ENCODE measurements at regions not wholly inside any gene's neighbourhood (a gene's known extent, or its start where the extent isn't known, plus 50 kb on each side); places are given as distances from the start of the nearest gene placed in this dataset.

DNA sequence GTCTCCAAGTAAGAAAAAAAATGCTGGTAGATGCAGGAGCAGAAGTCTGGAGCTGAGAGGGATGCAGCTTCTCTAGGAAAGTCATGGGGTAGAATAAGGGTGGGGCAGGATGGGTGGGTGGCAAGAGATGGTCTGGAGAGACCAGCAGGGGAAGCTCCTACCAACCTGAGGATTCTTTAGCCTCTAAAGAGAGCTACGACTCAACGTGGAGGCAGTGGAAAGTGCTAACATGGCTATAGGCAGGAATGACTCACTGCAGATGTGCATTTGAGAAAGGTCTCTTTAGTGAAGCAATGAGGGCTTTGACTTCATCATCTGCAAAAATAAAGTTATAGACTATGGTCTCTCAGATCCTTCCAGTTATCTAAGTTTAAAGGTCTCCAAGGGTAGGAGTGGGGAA, 722.8 kb upstream of the RAB6C start:
- TF ChIP-seq POLR2A (IDR thresholded peaks at IDR 0.05) (no peak), CTCF (IDR thresholded peaks at IDR 0.05) (no peak)

All from thyroid gland (tissue), 4 donors.